SU-DHL-6 (cell line): ENCODE measurements at regions not wholly inside any gene's neighbourhood (a gene's known extent, or its start where the extent isn't known, plus 50 kb on each side); places are given as distances from the start of the nearest gene placed in this dataset.
"Not testable (repeated sequence)": the region's sequence is repeated elsewhere in the genome, so short reads cannot be mapped to it uniquely, and the experiment has no call there.

Experiments used
- H2AFZ ChIP-seq: fragments of 200-600 bp; sonication (generic); 2 replicates; pipeline ENCODE4 v1.6.1; 2014; ENCODE audit warnings: low read depth, mild to moderate bottlenecking, moderate library complexity, mixed read lengths, antibody characterized with exemption, low read length; ENCODE audit not compliant: severe bottlenecking
- H3F3A ChIP-seq: fragments of 200-600 bp; shearing (Covaris generic); 2 replicates; pipeline ENCODE4 v1.6.0; 2016; ENCODE audit warnings: antibody characterized with exemption, mild to moderate bottlenecking; ENCODE audit not compliant: insufficient read depth
- H3K27ac ChIP-seq: fragments of 200-600 bp; sonication (generic); 2 replicates; pipeline ENCODE4 v1.5.1; 2016; ENCODE audit warnings: low read depth, mild to moderate bottlenecking, low read length, moderate library complexity, mixed read lengths
- H3K27me3 ChIP-seq: fragments of 200-600 bp; sonication (generic), shearing (Covaris generic); 2 replicates; pipeline ENCODE4 v1.6.0; 2014; ENCODE audit warnings: mild to moderate bottlenecking, low read length
- H3K36me3 ChIP-seq: fragments of 200-600 bp; sonication (generic); 2 replicates; pipeline ENCODE4 v1.6.1; 2014; ENCODE audit warnings: mild to moderate bottlenecking, low read length, mixed read lengths
- H3K4me2 ChIP-seq: fragments of 300-600, 200-600 bp; shearing (Covaris generic), sonication (generic); 2 replicates; pipeline ENCODE4 v1.6.0; 2014; ENCODE audit warnings: low read length, low read depth, mild to moderate bottlenecking; ENCODE audit not compliant: poor library complexity, severe bottlenecking
- H3K4me3 ChIP-seq: fragments of 200-600 bp; sonication (generic); 2 replicates; pipeline ENCODE4 v1.5.1; 2014; ENCODE audit warnings: antibody characterized with exemption, low read length, mild to moderate bottlenecking, mixed read lengths; ENCODE audit not compliant: insufficient read depth, poor library complexity, severe bottlenecking
- H3K79me2 ChIP-seq: fragments of 200-600 bp; sonication (generic); 2 replicates; pipeline ENCODE4 v1.6.1; 2014; ENCODE audit warnings: mild to moderate bottlenecking, low read length, moderate library complexity; ENCODE audit not compliant: insufficient read depth
- H3K9ac ChIP-seq: fragments of 200-600 bp; sonication (generic); 2 replicates; pipeline ENCODE4 v1.7.0; 2014; ENCODE audit warnings: mild to moderate bottlenecking, low read length
- H3K9me2 ChIP-seq: fragments of 200-600 bp; sonication (generic); replicated peaks from 2 replicates; pipeline ENCODE4 v1.6.1; 2014; ENCODE audit warnings: low read length; ENCODE audit not compliant: insufficient read depth
- H3K9me3 ChIP-seq: fragments of 200-600 bp; sonication (generic); 2 replicates; pipeline ENCODE4 v1.6.1; 2014; ENCODE audit warnings: low read length, mixed read lengths; ENCODE audit not compliant: insufficient read depth
- H4K20me1 ChIP-seq: fragments of 200-600 bp; sonication (generic); 2 replicates; pipeline ENCODE4 v1.6.1; 2014; ENCODE audit warnings: low read depth, mild to moderate bottlenecking, antibody characterized with exemption, low read length, moderate library complexity, mixed read lengths
- EZH2phosphoT487 ChIP-seq: fragments of 200-600 bp; sonication (generic), shearing (Covaris generic); conservative IDR thresholded peaks from 2 replicates; pipeline ENCODE4 v1.6.1; 2018; ENCODE audit warnings: mild to moderate bottlenecking, antibody characterized with exemption, low read length, moderate library complexity, mixed read lengths
- TF ChIP-seq, protein P1 (sequence below): fragments of 200-600 bp; sonication (generic); IDR thresholded peaks from one replicate; pipeline ENCODE4 v1.5.1; 2017; ENCODE audit warnings: antibody characterized with exemption, mild to moderate bottlenecking, low read length, moderate library complexity; ENCODE audit not compliant: insufficient read depth, poor library complexity, severe bottlenecking

DNA sequence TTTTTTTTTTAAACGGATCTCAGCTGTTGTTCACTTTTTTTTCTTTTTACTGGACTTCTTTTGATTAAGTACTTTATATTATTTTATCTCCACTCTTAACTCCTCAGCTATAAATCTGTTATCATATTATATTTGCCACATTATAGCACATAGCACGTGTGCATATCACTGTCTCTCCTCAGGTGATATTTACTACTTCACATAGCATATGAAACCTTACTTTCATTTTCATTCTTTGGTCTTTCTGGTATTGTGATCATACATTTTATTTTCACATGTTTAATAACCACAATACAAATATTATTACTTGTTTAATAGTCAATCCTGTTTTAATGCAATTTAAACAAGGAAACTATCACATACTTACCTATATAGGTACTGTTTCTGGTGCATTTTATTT, 993.1 kb upstream of the TMEFF2 start:
- Histone ChIP-seq H3K36me3 (no peaks in the 10 kb centered on the region), H3F3A (no peaks in the 10 kb centered on the region), H3K4me2 (peak overlapping the region; percentile 76), H3K27ac (no peak overlapping the region), H3K4me3 (peak overlapping the region; percentile 32), H3K27me3 (no peaks in the 10 kb centered on the region), H3K79me2 (no peaks in the 10 kb centered on the region), H3K9ac (peak overlapping the region; percentile 42), H3K9me3 (no peaks in the 10 kb centered on the region), H4K20me1 (no peaks in the 10 kb centered on the region), H3K9me2 (no peaks in the 10 kb centered on the region), H2AFZ (peak overlapping the region; percentile 89)
- TF ChIP-seq, protein P1, sequence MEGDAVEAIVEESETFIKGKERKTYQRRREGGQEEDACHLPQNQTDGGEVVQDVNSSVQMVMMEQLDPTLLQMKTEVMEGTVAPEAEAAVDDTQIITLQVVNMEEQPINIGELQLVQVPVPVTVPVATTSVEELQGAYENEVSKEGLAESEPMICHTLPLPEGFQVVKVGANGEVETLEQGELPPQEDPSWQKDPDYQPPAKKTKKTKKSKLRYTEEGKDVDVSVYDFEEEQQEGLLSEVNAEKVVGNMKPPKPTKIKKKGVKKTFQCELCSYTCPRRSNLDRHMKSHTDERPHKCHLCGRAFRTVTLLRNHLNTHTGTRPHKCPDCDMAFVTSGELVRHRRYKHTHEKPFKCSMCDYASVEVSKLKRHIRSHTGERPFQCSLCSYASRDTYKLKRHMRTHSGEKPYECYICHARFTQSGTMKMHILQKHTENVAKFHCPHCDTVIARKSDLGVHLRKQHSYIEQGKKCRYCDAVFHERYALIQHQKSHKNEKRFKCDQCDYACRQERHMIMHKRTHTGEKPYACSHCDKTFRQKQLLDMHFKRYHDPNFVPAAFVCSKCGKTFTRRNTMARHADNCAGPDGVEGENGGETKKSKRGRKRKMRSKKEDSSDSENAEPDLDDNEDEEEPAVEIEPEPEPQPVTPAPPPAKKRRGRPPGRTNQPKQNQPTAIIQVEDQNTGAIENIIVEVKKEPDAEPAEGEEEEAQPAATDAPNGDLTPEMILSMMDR = no peak
- TF ChIP-seq EZH2phosphoT487 = no peak

DNA sequence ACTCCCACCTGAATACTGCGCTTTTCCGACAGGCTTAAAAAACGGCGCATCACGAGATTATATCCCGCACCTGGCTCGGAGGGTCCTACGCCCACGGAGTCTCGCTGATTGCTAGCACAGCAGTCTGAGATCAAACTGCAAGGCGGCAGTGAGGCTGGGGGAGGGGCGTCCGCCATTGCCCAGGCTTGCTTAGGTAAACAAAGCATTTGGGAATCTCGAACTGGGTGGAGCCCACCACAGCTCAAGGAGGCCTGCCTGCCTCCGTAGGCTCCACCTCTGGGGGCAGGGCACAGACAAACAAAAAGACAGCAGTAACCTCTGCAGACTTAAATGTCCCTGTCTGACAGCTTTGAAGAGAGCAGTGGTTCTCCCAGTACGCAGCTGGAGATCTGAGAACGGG, 976.2 kb upstream of the TMEFF2 start:
- H3K36me3 ChIP-seq, H3K9ac ChIP-seq, H3F3A ChIP-seq, H3K27ac ChIP-seq, H3K79me2 ChIP-seq, H3K27me3 ChIP-seq, H2AFZ ChIP-seq, H3K4me3 ChIP-seq, H3K9me2 ChIP-seq, H4K20me1 ChIP-seq, H3K4me2 ChIP-seq, H3K9me3 ChIP-seq: not testable (repeated sequence)

DNA sequence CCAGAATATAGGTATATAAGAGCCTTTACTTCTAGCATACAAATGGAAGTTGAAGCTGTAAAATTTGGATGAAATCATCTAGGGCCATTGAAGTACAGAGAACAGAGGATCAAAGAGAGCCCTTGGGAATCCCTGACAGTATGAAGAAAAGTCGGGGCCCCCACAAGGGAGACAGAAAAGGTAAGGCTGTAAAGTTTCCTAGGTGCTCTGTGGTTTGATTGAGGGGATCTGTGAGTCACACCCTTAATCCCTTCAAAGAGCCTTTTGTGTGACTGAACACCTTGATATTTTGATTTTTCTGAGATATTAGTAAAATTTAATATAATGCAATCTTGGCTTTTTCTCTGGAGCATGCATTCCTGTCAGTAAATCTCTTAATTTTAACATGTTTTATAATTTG, 961.7 kb upstream of the TMEFF2 start:
- Histone ChIP-seq H4K20me1 (no peaks in the 10 kb centered on the region), H3K79me2 (no peaks in the 10 kb centered on the region), H3K9me2 (no peaks in the 10 kb centered on the region), H3F3A (no peaks in the 10 kb centered on the region), H3K9me3 (no peaks in the 10 kb centered on the region), H2AFZ (no peak overlapping the region), H3K4me3 (no peak overlapping the region), H3K27ac (no peak overlapping the region), H3K36me3 (no peaks in the 10 kb centered on the region), H3K4me2 (no peak overlapping the region), H3K27me3 (no peaks in the 10 kb centered on the region), H3K9ac (no peak overlapping the region)
- TF ChIP-seq EZH2phosphoT487 = no peak
- TF ChIP-seq, protein P1 = no peak

DNA sequence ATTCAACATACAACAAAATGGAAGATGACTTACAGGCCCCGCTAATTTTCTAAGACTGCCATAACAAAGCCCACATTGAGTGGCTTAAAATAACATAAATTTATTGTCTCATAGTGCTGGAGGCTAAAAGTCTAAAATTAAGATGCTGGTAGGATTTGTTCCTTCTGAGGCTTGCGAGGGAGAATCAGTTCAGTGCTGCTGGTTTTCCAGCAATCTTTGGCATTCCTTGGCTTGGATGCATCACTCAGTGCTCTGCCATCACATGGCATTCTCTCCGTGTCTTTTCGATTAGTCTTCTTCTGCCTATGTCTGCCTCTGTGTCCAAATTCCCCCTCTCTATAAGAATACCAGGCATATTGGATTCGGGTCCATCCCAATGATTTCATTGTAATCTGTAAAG, 959.3 kb upstream of the TMEFF2 start:
- no peak for TF ChIP-seq EZH2phosphoT487
- TF ChIP-seq, protein P1 = no peak
- H3K27ac ChIP-seq = no peak overlapping the region
- no peaks in the 10 kb centered on the region for H3K27me3 ChIP-seq
- no peaks in the 10 kb centered on the region for H3K79me2 ChIP-seq
- H3K4me3 ChIP-seq = no peak overlapping the region
- H3K4me2 ChIP-seq = no peak overlapping the region
- H3F3A ChIP-seq = no peaks in the 10 kb centered on the region
- H4K20me1 ChIP-seq = no peaks in the 10 kb centered on the region
- H3K9me3 ChIP-seq = no peaks in the 10 kb centered on the region
- no peaks in the 10 kb centered on the region for H3K9me2 ChIP-seq
- no peak overlapping the region for H2AFZ ChIP-seq
- H3K36me3 ChIP-seq = no peaks in the 10 kb centered on the region
- H3K9ac ChIP-seq = no peak overlapping the region
